ENCODE measurements at regions not wholly inside any gene's neighbourhood (a gene's known extent, or its start where the extent isn't known, plus 50 kb on each side); places are given as distances from the start of the nearest gene placed in this dataset.

- TF ChIP-seq POLR2A (IDR thresholded peaks at IDR 0.05; ENCODE audit: low read depth, low read length) (no peak), PAX5 (IDR thresholded peaks at IDR 0.05; ENCODE audit: insufficient read depth, low read length, severe bottlenecking) (no peak)
These were observed 185.1 kb downstream of the QDPR start for GRCh38 chr4:17326756-17327155.
